ENCODE measurements at regions not wholly inside any gene's neighbourhood (a gene's known extent, or its start where the extent isn't known, plus 50 kb on each side); places are given as distances from the start of the nearest gene placed in this dataset.
"Not testable (repeated sequence)": the region's sequence is repeated elsewhere in the genome, so short reads cannot be mapped to it uniquely, and the experiment has no call there.

- no peaks in the 10 kb centered on the region for H3K27me3 ChIP-seq (ENCODE audit: low read length)
- no peak overlapping the region for H3K4me3 ChIP-seq (ENCODE audit: insufficient read depth, low read length, poor library complexity, severe bottlenecking)
- no peak overlapping the region for H2AFZ ChIP-seq (ENCODE audit: low read depth, low read length, severe bottlenecking)
- no peak overlapping the region for H3K9ac ChIP-seq (ENCODE audit: low read length)
- H3K36me3 ChIP-seq (ENCODE audit: low read length) = no peaks in the 10 kb centered on the region
- no peak overlapping the region for H3K27ac ChIP-seq (ENCODE audit: low read depth, low read length)
- H3K9me3 ChIP-seq (ENCODE audit: insufficient read depth, low read length) = no peaks in the 10 kb centered on the region
- no peaks in the 10 kb centered on the region for H3F3A ChIP-seq (ENCODE audit: insufficient read depth)
- H3K79me2 ChIP-seq (ENCODE audit: insufficient read depth, low read length) = no peaks in the 10 kb centered on the region
- no peaks in the 10 kb centered on the region for H4K20me1 ChIP-seq (ENCODE audit: low read depth, low read length)
- TF ChIP-seq EZH2phosphoT487 (conservative IDR thresholded peaks at IDR 0.05; ENCODE audit: low read length) = no peak
- TF ChIP-seq, protein P1, sequence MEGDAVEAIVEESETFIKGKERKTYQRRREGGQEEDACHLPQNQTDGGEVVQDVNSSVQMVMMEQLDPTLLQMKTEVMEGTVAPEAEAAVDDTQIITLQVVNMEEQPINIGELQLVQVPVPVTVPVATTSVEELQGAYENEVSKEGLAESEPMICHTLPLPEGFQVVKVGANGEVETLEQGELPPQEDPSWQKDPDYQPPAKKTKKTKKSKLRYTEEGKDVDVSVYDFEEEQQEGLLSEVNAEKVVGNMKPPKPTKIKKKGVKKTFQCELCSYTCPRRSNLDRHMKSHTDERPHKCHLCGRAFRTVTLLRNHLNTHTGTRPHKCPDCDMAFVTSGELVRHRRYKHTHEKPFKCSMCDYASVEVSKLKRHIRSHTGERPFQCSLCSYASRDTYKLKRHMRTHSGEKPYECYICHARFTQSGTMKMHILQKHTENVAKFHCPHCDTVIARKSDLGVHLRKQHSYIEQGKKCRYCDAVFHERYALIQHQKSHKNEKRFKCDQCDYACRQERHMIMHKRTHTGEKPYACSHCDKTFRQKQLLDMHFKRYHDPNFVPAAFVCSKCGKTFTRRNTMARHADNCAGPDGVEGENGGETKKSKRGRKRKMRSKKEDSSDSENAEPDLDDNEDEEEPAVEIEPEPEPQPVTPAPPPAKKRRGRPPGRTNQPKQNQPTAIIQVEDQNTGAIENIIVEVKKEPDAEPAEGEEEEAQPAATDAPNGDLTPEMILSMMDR (IDR thresholded peaks at IDR 0.05; ENCODE audit: insufficient read depth, low read length, poor library complexity, severe bottlenecking) = no peak
- no peaks in the 10 kb centered on the region for H3K9me2 ChIP-seq (replicated peaks; ENCODE audit: insufficient read depth, low read length)
- no peak overlapping the region for H3K4me2 ChIP-seq (ENCODE audit: low read depth, low read length, poor library complexity, severe bottlenecking)
Measured at GRCh38 chr2:82780050-82780449, 1679.0 kb downstream of the SUCLG1 start.

DNA sequence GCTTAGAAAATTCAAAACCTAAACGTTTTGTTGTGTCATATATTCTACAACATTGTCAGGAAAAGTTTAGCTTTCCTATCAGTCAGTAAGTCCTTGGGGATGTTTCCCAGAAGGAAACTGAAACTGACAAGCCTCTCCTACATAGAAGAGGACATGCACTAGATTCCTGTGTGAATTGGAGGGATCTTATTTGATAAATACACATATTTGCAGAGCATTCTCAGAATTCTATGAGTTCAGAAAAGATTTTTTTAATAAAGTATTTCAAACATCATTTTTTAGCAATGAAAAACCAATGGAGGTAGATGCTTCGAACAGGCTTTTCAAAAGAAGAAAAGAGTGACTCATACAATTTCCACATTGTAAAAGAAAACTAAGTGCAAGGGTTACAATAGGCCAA is 1706.7 kb downstream of the SUCLG1 start:
- no peaks in the 10 kb centered on the region for H3K79me2 ChIP-seq (ENCODE audit: insufficient read depth, low read length)
- H4K20me1 ChIP-seq (ENCODE audit: low read depth, low read length) = no peaks in the 10 kb centered on the region
- no peak for TF ChIP-seq EZH2phosphoT487 (conservative IDR thresholded peaks at IDR 0.05; ENCODE audit: low read length)
- TF ChIP-seq, protein P1 (IDR thresholded peaks at IDR 0.05; ENCODE audit: insufficient read depth, low read length, poor library complexity, severe bottlenecking) = no peak
- H3K4me2 ChIP-seq (ENCODE audit: low read depth, low read length, poor library complexity, severe bottlenecking) = no peak overlapping the region
- no peaks in the 10 kb centered on the region for H3F3A ChIP-seq (ENCODE audit: insufficient read depth)
- H3K9me2 ChIP-seq (replicated peaks; ENCODE audit: insufficient read depth, low read length) = no peaks in the 10 kb centered on the region
- 0 out of 2 replicates have a peak, but pooled peaks cover 8% of the 10 kb centered on the region for H3K9me3 ChIP-seq (ENCODE audit: insufficient read depth, low read length)
- H2AFZ ChIP-seq (ENCODE audit: low read depth, low read length, severe bottlenecking) = no peak overlapping the region
- no peaks in the 10 kb centered on the region for H3K27me3 ChIP-seq (ENCODE audit: low read length)
- no peak overlapping the region for H3K9ac ChIP-seq (ENCODE audit: low read length)
- H3K36me3 ChIP-seq (ENCODE audit: low read length) = no peaks in the 10 kb centered on the region
- no peak overlapping the region for H3K27ac ChIP-seq (ENCODE audit: low read depth, low read length)
- no peak overlapping the region for H3K4me3 ChIP-seq (ENCODE audit: insufficient read depth, low read length, poor library complexity, severe bottlenecking)

DNA sequence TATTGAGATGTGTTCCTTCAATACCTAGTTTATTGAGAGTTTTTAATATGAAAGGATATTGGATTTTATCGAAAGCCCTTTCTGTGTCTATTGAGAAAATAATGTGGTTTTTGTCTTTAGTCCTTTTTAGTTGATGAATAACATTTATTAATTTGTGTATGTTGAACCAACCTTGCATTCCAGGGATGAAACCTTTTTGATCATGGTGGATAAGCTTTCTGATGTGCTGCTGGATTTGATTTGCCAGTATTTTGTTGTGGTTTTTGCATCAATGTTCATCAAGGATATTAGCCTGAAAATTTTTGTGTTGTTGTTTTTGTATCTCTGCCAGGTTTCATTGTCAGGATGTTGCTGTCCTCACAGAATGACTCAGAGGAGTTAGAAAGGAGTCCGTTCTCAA is 1710.4 kb downstream of the SUCLG1 start:
- Histone ChIP-seq H3K36me3 (ENCODE audit: low read length) (no peaks in the 10 kb centered on the region), H3K4me3 (ENCODE audit: insufficient read depth, low read length, poor library complexity, severe bottlenecking) (no peak overlapping the region), H3K27me3 (ENCODE audit: low read length) (no peaks in the 10 kb centered on the region), H3K9me3 (ENCODE audit: insufficient read depth, low read length) (0 out of 2 replicates have a peak, but pooled peaks cover 8% of the 10 kb centered on the region), H3K9ac (ENCODE audit: low read length) (no peak overlapping the region), H3K27ac (ENCODE audit: low read depth, low read length) (no peak overlapping the region), H3K4me2 (ENCODE audit: low read depth, low read length, poor library complexity, severe bottlenecking) (no peak overlapping the region), H2AFZ (ENCODE audit: low read depth, low read length, severe bottlenecking) (no peak overlapping the region), H3K79me2 (ENCODE audit: insufficient read depth, low read length) (no peaks in the 10 kb centered on the region), H3F3A (ENCODE audit: insufficient read depth) (no peaks in the 10 kb centered on the region), H4K20me1 (ENCODE audit: low read depth, low read length) (no peaks in the 10 kb centered on the region), H3K9me2 (replicated peaks; ENCODE audit: insufficient read depth, low read length) (no peaks in the 10 kb centered on the region)
- TF ChIP-seq EZH2phosphoT487 (conservative IDR thresholded peaks at IDR 0.05; ENCODE audit: low read length) = no peak

GRCh38 chr2:82740527-82740926 is 1718.6 kb downstream of the SUCLG1 start:
- Histone ChIP-seq H3K4me2 (ENCODE audit: low read depth, low read length, poor library complexity, severe bottlenecking) (no peak overlapping the region), H3K9me3 (ENCODE audit: insufficient read depth, low read length) (no peaks in the 10 kb centered on the region), H3F3A (ENCODE audit: insufficient read depth) (no peaks in the 10 kb centered on the region), H4K20me1 (ENCODE audit: low read depth, low read length) (no peaks in the 10 kb centered on the region), H3K9ac (ENCODE audit: low read length) (no peak overlapping the region), H3K27me3 (ENCODE audit: low read length) (no peaks in the 10 kb centered on the region), H2AFZ (ENCODE audit: low read depth, low read length, severe bottlenecking) (no peak overlapping the region), H3K79me2 (ENCODE audit: insufficient read depth, low read length) (no peaks in the 10 kb centered on the region), H3K9me2 (replicated peaks; ENCODE audit: insufficient read depth, low read length) (no peaks in the 10 kb centered on the region), H3K27ac (ENCODE audit: low read depth, low read length) (no peak overlapping the region), H3K4me3 (ENCODE audit: insufficient read depth, low read length, poor library complexity, severe bottlenecking) (no peak overlapping the region), H3K36me3 (ENCODE audit: low read length) (no peaks in the 10 kb centered on the region)
- no peak for TF ChIP-seq EZH2phosphoT487 (conservative IDR thresholded peaks at IDR 0.05; ENCODE audit: low read length)
- TF ChIP-seq, protein P1 (IDR thresholded peaks at IDR 0.05; ENCODE audit: insufficient read depth, low read length, poor library complexity, severe bottlenecking) = no peak

DNA sequence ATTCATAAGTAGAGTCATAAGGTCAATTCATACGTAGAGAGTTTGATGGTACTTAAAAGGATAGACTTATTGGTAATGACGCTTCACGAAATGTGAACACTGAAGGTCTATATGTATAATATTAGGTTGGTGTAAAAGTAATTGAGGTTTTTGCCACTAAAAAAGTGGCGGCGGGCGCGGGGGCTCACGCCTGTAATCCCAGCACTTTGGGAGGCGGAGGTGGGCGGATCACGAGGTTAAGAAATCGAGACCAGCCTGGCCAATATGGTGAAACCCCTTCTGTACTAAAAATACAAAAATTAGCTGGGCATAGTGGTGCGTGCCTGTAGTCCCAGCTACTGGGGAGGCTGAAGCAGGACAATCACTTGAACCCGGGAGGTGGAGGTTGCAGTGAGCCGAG is 1721.1 kb downstream of the SUCLG1 start:
- H3K9me2 ChIP-seq (replicated peaks; ENCODE audit: insufficient read depth, low read length); H3K9ac ChIP-seq (ENCODE audit: low read length); H2AFZ ChIP-seq (ENCODE audit: low read depth, low read length, severe bottlenecking); H3K4me2 ChIP-seq (ENCODE audit: low read depth, low read length, poor library complexity, severe bottlenecking); H3K79me2 ChIP-seq (ENCODE audit: insufficient read depth, low read length); H3K27me3 ChIP-seq (ENCODE audit: low read length); H3K9me3 ChIP-seq (ENCODE audit: insufficient read depth, low read length); H3K36me3 ChIP-seq (ENCODE audit: low read length); H4K20me1 ChIP-seq (ENCODE audit: low read depth, low read length); H3F3A ChIP-seq (ENCODE audit: insufficient read depth); H3K4me3 ChIP-seq (ENCODE audit: insufficient read depth, low read length, poor library complexity, severe bottlenecking); H3K27ac ChIP-seq (ENCODE audit: low read depth, low read length): not testable (repeated sequence)

Measured in SU-DHL-6 (cell line).